ENCODE measurements at regions not wholly inside any gene's neighbourhood (a gene's known extent, or its start where the extent isn't known, plus 50 kb on each side); places are given as distances from the start of the nearest gene placed in this dataset.
"Not testable (repeated sequence)": the region's sequence is repeated elsewhere in the genome, so short reads cannot be mapped to it uniquely, and the experiment has no call there.

DNA sequence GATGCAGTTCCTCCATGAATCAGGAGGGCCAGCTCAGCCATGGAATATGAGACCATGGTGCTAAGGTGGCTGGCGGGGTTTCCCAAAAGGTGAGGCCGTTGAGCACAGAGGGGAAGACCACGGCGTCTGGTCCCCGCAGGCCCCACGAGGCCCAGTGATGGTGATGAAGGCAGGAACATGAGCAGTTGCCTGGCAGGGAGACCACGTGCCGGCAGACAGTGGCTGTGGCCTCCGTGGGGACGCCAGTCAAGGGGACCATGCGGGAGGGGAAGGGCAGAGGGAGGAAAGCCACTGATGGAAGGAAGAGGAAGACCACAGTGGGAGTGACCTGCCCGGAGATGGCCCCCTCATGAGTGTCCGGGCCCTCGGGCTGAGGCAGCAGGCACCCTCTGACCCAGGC is 220.9 kb upstream of the SGCG start:
- dilution Hi-C loops (cut with MboI; ENCODE audit: extremely low pct_ligation_motif_present, low sequenced_read_pairs); FAIRE-seq: not testable (repeated sequence)

DNA sequence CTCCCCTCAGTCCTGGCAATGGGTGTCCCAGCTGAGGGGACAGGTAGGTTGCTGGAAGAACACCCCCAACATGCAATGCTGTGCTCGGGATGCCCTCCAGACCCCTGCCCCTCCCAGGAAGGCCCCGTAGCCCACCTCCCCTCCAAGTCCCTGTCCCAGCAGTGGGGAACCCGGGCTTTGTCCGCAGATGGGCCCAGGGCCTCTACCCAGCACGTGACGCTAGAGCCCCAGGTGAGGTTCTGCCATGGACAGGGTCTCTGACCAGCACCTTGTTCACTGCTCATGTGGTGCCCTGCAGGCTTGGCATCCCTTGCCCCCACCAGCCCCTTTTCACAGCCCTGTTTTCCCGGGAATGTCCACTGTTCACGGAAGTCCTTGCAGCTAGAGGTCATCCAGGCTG is 220.0 kb upstream of the SGCG start:
- no peak overlapping the region for H2AFZ ChIP-seq (ENCODE audit: control insufficient read depth, low read length)
- no peak for DNase-seq (ENCODE audit: low read depth, low spot score)
- no peak overlapping the region for H3K9ac ChIP-seq (ENCODE audit: control insufficient read depth, extremely low read depth, insufficient read depth, low read length)
- no peak for TF ChIP-seq EZH2 (IDR thresholded peaks at IDR 0.05; ENCODE audit: low read length)
- TF ChIP-seq, protein P1, sequence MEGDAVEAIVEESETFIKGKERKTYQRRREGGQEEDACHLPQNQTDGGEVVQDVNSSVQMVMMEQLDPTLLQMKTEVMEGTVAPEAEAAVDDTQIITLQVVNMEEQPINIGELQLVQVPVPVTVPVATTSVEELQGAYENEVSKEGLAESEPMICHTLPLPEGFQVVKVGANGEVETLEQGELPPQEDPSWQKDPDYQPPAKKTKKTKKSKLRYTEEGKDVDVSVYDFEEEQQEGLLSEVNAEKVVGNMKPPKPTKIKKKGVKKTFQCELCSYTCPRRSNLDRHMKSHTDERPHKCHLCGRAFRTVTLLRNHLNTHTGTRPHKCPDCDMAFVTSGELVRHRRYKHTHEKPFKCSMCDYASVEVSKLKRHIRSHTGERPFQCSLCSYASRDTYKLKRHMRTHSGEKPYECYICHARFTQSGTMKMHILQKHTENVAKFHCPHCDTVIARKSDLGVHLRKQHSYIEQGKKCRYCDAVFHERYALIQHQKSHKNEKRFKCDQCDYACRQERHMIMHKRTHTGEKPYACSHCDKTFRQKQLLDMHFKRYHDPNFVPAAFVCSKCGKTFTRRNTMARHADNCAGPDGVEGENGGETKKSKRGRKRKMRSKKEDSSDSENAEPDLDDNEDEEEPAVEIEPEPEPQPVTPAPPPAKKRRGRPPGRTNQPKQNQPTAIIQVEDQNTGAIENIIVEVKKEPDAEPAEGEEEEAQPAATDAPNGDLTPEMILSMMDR (optimal IDR thresholded peaks at IDR 0.05 in 1 of 3, IDR thresholded peaks at IDR 0.05 in 1 of 3, conservative IDR thresholded peaks at IDR 0.05 in 1 of 3; ENCODE audit: extremely low read depth in 1 of 3, insufficient read depth in 2 of 3, low read length in 3 of 3): no peak
- H3K9me1 ChIP-seq (ENCODE audit: control insufficient read depth, extremely low read depth, insufficient read depth, low read length): no peaks in the 10 kb centered on the region
- no peaks in the 10 kb centered on the region for H3K9me3 ChIP-seq (ENCODE audit: control insufficient read depth, low read depth, low read length)
- H3K4me2 ChIP-seq (ENCODE audit: control insufficient read depth, extremely low read depth, insufficient read depth, low read depth, low read length): no peak overlapping the region
- H3K27ac ChIP-seq (ENCODE audit: control insufficient read depth, insufficient read depth, low read length): no peak overlapping the region
- H3K4me1 ChIP-seq (ENCODE audit: control insufficient read depth, extremely low read depth, insufficient read depth, low read length): no peaks in the 10 kb centered on the region
- H3K27me3 ChIP-seq (ENCODE audit: control insufficient read depth, extremely low read depth, insufficient read depth, low read length): no peaks in the 10 kb centered on the region
- no peaks in the 10 kb centered on the region for H3K36me3 ChIP-seq (ENCODE audit: control insufficient read depth in 2 of 2, extremely low read depth in 1 of 2, insufficient read depth in 2 of 2, low read length in 2 of 2)
- no peaks in the 10 kb centered on the region for H4K20me1 ChIP-seq (ENCODE audit: control insufficient read depth, extremely low read depth, insufficient read depth, low read length)
- no peak overlapping the region for H3K4me3 ChIP-seq (ENCODE audit: control insufficient read depth in 2 of 3, extremely low read depth in 1 of 3, insufficient read depth in 2 of 3, low read depth in 1 of 3, low read length in 3 of 3)
- FAIRE-seq: no peak
- dilution Hi-C loops (cut with MboI; ENCODE audit: extremely low pct_ligation_motif_present, low sequenced_read_pairs): no loop called here
- H3K79me2 ChIP-seq (ENCODE audit: control insufficient read depth, insufficient read depth, low read length): no peaks in the 10 kb centered on the region

More for the DNA sequence above, 220.9 kb upstream of the SGCG start:
- H3K27ac ChIP-seq (ENCODE audit: control insufficient read depth, insufficient read depth, low read length); H3K9ac ChIP-seq (ENCODE audit: control insufficient read depth, extremely low read depth, insufficient read depth, low read length); H3K4me2 ChIP-seq (ENCODE audit: control insufficient read depth, extremely low read depth, insufficient read depth, low read depth, low read length); H3K4me1 ChIP-seq (ENCODE audit: control insufficient read depth, extremely low read depth, insufficient read depth, low read length); H2AFZ ChIP-seq (ENCODE audit: control insufficient read depth, low read length); H3K9me1 ChIP-seq (ENCODE audit: control insufficient read depth, extremely low read depth, insufficient read depth, low read length); H3K79me2 ChIP-seq (ENCODE audit: control insufficient read depth, insufficient read depth, low read length); H3K4me3 ChIP-seq (ENCODE audit: control insufficient read depth in 2 of 3, extremely low read depth in 1 of 3, insufficient read depth in 2 of 3, low read depth in 1 of 3, low read length in 3 of 3); H4K20me1 ChIP-seq (ENCODE audit: control insufficient read depth, extremely low read depth, insufficient read depth, low read length); H3K9me3 ChIP-seq (ENCODE audit: control insufficient read depth, low read depth, low read length); H3K27me3 ChIP-seq (ENCODE audit: control insufficient read depth, extremely low read depth, insufficient read depth, low read length); H3K36me3 ChIP-seq (ENCODE audit: control insufficient read depth in 2 of 2, extremely low read depth in 1 of 2, insufficient read depth in 2 of 2, low read length in 2 of 2); DNase-seq (ENCODE audit: low read depth, low spot score): not testable (repeated sequence)

DNA sequence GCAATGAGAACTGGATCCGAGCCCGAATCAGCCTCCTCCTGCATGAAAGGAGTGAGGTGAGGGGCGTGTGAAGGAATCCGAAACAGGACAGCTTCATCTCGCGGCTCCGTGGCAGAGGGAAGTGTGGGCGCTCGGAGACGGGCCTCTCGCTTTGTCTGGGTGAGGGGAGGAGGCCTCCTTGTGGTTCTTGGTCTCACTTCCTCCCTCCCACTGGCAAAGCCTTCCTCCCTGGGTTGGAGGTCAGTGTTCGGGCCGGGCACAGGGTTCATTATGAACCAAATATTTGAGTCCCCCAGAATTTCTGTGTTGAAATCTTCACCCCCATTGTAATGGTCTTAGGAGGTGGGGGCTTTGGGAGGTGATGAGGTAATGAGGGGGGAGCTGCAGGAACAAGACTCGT is 219.4 kb upstream of the SGCG start:
- H3K9me3 ChIP-seq (ENCODE audit: control insufficient read depth, low read depth, low read length); H3K4me1 ChIP-seq (ENCODE audit: control insufficient read depth, extremely low read depth, insufficient read depth, low read length); H3K27ac ChIP-seq (ENCODE audit: control insufficient read depth, insufficient read depth, low read length); DNase-seq (ENCODE audit: low read depth, low spot score); H3K9ac ChIP-seq (ENCODE audit: control insufficient read depth, extremely low read depth, insufficient read depth, low read length); H3K4me3 ChIP-seq (ENCODE audit: control insufficient read depth in 2 of 3, extremely low read depth in 1 of 3, insufficient read depth in 2 of 3, low read depth in 1 of 3, low read length in 3 of 3); dilution Hi-C loops (cut with MboI; ENCODE audit: extremely low pct_ligation_motif_present, low sequenced_read_pairs); H3K9me1 ChIP-seq (ENCODE audit: control insufficient read depth, extremely low read depth, insufficient read depth, low read length); H3K36me3 ChIP-seq (ENCODE audit: control insufficient read depth in 2 of 2, extremely low read depth in 1 of 2, insufficient read depth in 2 of 2, low read length in 2 of 2); H3K79me2 ChIP-seq (ENCODE audit: control insufficient read depth, insufficient read depth, low read length); H2AFZ ChIP-seq (ENCODE audit: control insufficient read depth, low read length); H3K4me2 ChIP-seq (ENCODE audit: control insufficient read depth, extremely low read depth, insufficient read depth, low read depth, low read length); H4K20me1 ChIP-seq (ENCODE audit: control insufficient read depth, extremely low read depth, insufficient read depth, low read length); FAIRE-seq; H3K27me3 ChIP-seq (ENCODE audit: control insufficient read depth, extremely low read depth, insufficient read depth, low read length): not testable (repeated sequence)

Measured in keratinocyte (primary cell).